Vagina (tissue), 2 donors: ENCODE measurements at regions not wholly inside any gene's neighbourhood (a gene's known extent, or its start where the extent isn't known, plus 50 kb on each side); places are given as distances from the start of the nearest gene placed in this dataset.

Experiments
- DNase-seq, 2 donors: peaks; one replicate each; pipeline ENCODE4 v3.0.0-alpha.2; 2017; ENCODE audit errors: extremely low spot score in 2 of 2
- H3K27ac ChIP-seq: fragments of 200-600 bp; sonication (generic); one replicate; pipeline ENCODE4 v1.5.1; 2019
- H3K27me3 ChIP-seq: fragments of 200-600 bp; sonication (generic); one replicate; pipeline ENCODE4 v1.5.1; 2019
- H3K36me3 ChIP-seq, 2 donors: fragments of 200-600 bp; sonication (generic); one replicate each; pipeline ENCODE4 v1.5.1; 2017 to 2019
- H3K4me1 ChIP-seq: fragments of 200-600 bp; sonication (generic); one replicate; pipeline ENCODE4 v1.5.1; 2019
- H3K4me3 ChIP-seq, 2 donors: fragments of 200-600 bp; sonication (generic); 1 replicate in 1 of 2; 2 replicates in 1 of 2; pipeline ENCODE4 v1.5.1; 2016 to 2019
- H3K9me3 ChIP-seq: fragments of 200-600 bp; sonication (generic); one replicate; pipeline ENCODE4 v1.5.1; 2019
- CTCF ChIP-seq, 3 experiments: fragments of 450-650 bp in 2 of 3; fragments of 200-600 bp in 1 of 3; sonication (generic) in 1 of 3; IDR thresholded peaks; one replicate each; pipeline ENCODE4 v1.5.1; 2017 to 2019; ENCODE audit warnings: antibody characterized with exemption in 3 of 3, mild to moderate bottlenecking in 2 of 3, moderate library complexity in 2 of 3
- POLR2A ChIP-seq, 2 donors: fragments of 450-650 bp; IDR thresholded peaks; one replicate each; pipeline ENCODE4 v1.6.1; 2017; ENCODE audit warnings: antibody characterized with exemption in 2 of 2, mild to moderate bottlenecking in 2 of 2, moderate library complexity in 2 of 2
- POLR2AphosphoS5 ChIP-seq, 2 donors: sonication (generic); formaldehyde crosslinking; IDR thresholded peaks; one replicate each; pipeline ENCODE4 v1.9.0; 2017; ENCODE audit warnings: antibody characterized with exemption in 2 of 2, mild to moderate bottlenecking in 2 of 2, low read depth in 1 of 2; ENCODE audit not compliant: insufficient read depth in 1 of 2
- intact Hi-C: fragments of 100-400 bp; cut with DNase I; formaldehyde crosslinking; loops from one replicate; pipeline ENCODE4 v1.15.1; 2023

- intact Hi-C loops = no loop called here
- H3K4me1 ChIP-seq = no peaks in the 10 kb centered on the region
- H3K4me3 ChIP-seq = no peak overlapping the region
- no peaks in the 10 kb centered on the region for H3K27me3 ChIP-seq
- TF ChIP-seq POLR2AphosphoS5 (IDR thresholded peaks at IDR 0.05; ENCODE audit: insufficient read depth in 1 of 2, low read depth in 1 of 2) (no peak), POLR2A (IDR thresholded peaks at IDR 0.05) (no peak), CTCF (IDR thresholded peaks at IDR 0.05) (no peak)
- DNase-seq = no peak
- H3K27ac ChIP-seq = no peak overlapping the region
- no peaks in the 10 kb centered on the region for H3K36me3 ChIP-seq
- no peaks in the 10 kb centered on the region for H3K9me3 ChIP-seq
Measured at GRCh38 chr19:34852669-34853068, 74.0 kb upstream of the ZNF30 start.

- Histone ChIP-seq H3K27ac (no peak overlapping the region), H3K36me3 (no peaks in the 10 kb centered on the region), H3K9me3 (no peaks in the 10 kb centered on the region), H3K4me1 (no peaks in the 10 kb centered on the region), H3K27me3 (no peaks in the 10 kb centered on the region), H3K4me3 (no peak overlapping the region)
- TF ChIP-seq POLR2A (IDR thresholded peaks at IDR 0.05) (no peak), POLR2AphosphoS5 (IDR thresholded peaks at IDR 0.05; ENCODE audit: insufficient read depth in 1 of 2, low read depth in 1 of 2) (no peak), CTCF (IDR thresholded peaks at IDR 0.05) (no peak)
- intact Hi-C loops = no loop called here
- no peak for DNase-seq
Measured at GRCh38 chr19:34851277-34851804, 75.4 kb upstream of the ZNF30 start.

- Histone ChIP-seq H3K27ac (no peak overlapping the region), H3K4me3 (no peak overlapping the region), H3K27me3 (no peaks in the 10 kb centered on the region), H3K9me3 (no peaks in the 10 kb centered on the region), H3K36me3 (no peaks in the 10 kb centered on the region), H3K4me1 (no peaks in the 10 kb centered on the region)
- no peak for DNase-seq
- intact Hi-C loops = no loop called here
- no peak for TF ChIP-seq CTCF (IDR thresholded peaks at IDR 0.05)
- no peak for TF ChIP-seq POLR2A (IDR thresholded peaks at IDR 0.05)
Measured at GRCh38 chr19:34847393-34847792, 74.4 kb upstream of the ZNF599 start.

- no peak overlapping the region for H3K4me3 ChIP-seq
- H3K27me3 ChIP-seq = no peaks in the 10 kb centered on the region
- DNase-seq = no peak
- no peaks in the 10 kb centered on the region for H3K36me3 ChIP-seq
- no peaks in the 10 kb centered on the region for H3K9me3 ChIP-seq
- intact Hi-C loops = no loop called here
- no peak for TF ChIP-seq CTCF (IDR thresholded peaks at IDR 0.05)
- TF ChIP-seq POLR2A (IDR thresholded peaks at IDR 0.05) = no peak
- TF ChIP-seq POLR2AphosphoS5 (IDR thresholded peaks at IDR 0.05; ENCODE audit: insufficient read depth in 1 of 2, low read depth in 1 of 2) = no peak
- H3K27ac ChIP-seq = no peak overlapping the region
- H3K4me1 ChIP-seq = no peaks in the 10 kb centered on the region
Measured at GRCh38 chr19:34844277-34844676, 71.3 kb upstream of the ZNF599 start.

DNA sequence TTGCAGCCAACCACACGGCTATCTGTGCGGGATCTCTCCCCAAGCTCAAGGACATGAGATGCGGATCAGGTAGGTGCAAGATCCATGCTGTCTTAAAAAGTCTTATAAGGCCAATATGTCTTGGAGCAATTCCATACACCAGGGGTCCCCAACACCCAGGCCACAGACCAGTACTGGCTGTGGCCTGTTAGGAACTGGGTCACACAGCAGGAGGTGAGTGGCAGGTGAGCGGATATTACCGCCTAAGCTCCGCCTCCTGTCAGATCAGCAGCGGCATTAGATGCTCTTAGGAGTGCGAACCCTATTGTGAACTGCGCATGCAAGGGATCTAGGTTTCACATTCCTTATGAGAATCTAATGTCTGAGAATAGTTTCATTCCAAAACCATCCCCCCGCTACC is 68.8 kb upstream of the ZNF599 start:
- Histone ChIP-seq H3K36me3 (no peaks in the 10 kb centered on the region), H3K4me3 (no peak overlapping the region), H3K4me1 (peaks cover 10% of the 10 kb centered on the region), H3K9me3 (no peaks in the 10 kb centered on the region), H3K27ac (no peak overlapping the region), H3K27me3 (no peaks in the 10 kb centered on the region)
- TF ChIP-seq CTCF (IDR thresholded peaks at IDR 0.05) (no peak), POLR2A (IDR thresholded peaks at IDR 0.05) (no peak), POLR2AphosphoS5 (IDR thresholded peaks at IDR 0.05; ENCODE audit: insufficient read depth in 1 of 2, low read depth in 1 of 2) (no peak)
- DNase-seq = no peak
- intact Hi-C loops = no loop called here
